ENCODE measurements at regions not wholly inside any gene's neighbourhood (a gene's known extent, or its start where the extent isn't known, plus 50 kb on each side); places are given as distances from the start of the nearest gene placed in this dataset.

DNA sequence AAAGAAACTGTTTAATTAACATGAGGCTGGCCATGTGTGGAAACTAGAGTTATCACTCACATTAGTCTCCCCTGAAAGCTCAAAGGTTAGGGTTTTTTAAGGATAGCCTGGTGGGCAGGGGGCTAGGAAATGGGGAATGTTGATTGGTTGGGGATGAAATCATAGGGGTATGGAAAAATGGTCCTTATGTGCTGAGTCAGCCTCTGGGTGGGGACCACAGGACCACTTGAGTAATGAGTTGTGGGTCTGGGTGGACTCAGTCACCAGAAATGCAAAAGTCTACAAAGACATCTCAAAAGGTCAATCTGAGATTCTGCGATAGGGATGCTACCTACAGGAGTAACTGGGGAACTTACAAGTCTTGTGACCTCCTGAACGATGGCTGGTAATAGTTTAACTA is 362.8 kb downstream of the DMAC1 start:
- TF ChIP-seq, protein P1, sequence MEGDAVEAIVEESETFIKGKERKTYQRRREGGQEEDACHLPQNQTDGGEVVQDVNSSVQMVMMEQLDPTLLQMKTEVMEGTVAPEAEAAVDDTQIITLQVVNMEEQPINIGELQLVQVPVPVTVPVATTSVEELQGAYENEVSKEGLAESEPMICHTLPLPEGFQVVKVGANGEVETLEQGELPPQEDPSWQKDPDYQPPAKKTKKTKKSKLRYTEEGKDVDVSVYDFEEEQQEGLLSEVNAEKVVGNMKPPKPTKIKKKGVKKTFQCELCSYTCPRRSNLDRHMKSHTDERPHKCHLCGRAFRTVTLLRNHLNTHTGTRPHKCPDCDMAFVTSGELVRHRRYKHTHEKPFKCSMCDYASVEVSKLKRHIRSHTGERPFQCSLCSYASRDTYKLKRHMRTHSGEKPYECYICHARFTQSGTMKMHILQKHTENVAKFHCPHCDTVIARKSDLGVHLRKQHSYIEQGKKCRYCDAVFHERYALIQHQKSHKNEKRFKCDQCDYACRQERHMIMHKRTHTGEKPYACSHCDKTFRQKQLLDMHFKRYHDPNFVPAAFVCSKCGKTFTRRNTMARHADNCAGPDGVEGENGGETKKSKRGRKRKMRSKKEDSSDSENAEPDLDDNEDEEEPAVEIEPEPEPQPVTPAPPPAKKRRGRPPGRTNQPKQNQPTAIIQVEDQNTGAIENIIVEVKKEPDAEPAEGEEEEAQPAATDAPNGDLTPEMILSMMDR (conservative IDR thresholded peaks at IDR 0.05) = no peak
- TF ChIP-seq EZH2 (IDR thresholded peaks at IDR 0.05; ENCODE audit: low read depth) = no peak
